OCI-LY7 (cell line): ENCODE measurements at regions not wholly inside any gene's neighbourhood (a gene's known extent, or its start where the extent isn't known, plus 50 kb on each side); places are given as distances from the start of the nearest gene placed in this dataset.
"Not testable (repeated sequence)": the region's sequence is repeated elsewhere in the genome, so short reads cannot be mapped to it uniquely, and the experiment has no call there.

Experiments used
- BruUV-seq: library from RNA; stranded (reverse); fragments of 400-500 nt; replicated peaks from 2 replicates; lab custom pipeline; 2021; lab: Mats Ljungman, UMichigan
- CTCF ChIA-PET: fragments of 300-600 bp; sonication (Branson Sonifier 250); formaldehyde crosslinking; loops from one replicate; lab custom pipeline; 2022; ENCODE audit warnings: antibody characterized with exemption; ENCODE audit not compliant: unreplicated experiment; lab: Charles Lee
- POLR2A ChIA-PET: fragments of 300-600 bp; sonication (Branson Sonifier 250); formaldehyde crosslinking; loops from one replicate; lab custom pipeline; 2022; ENCODE audit warnings: antibody characterized with exemption; lab: Charles Lee
- DNase-seq: peaks from one replicate; pipeline ENCODE4 v3.0.0-alpha.2; 2015; ENCODE audit warnings: low spot score
- H2AFZ ChIP-seq: fragments of 200-600 bp; sonication (generic), shearing (Covaris generic); 2 replicates; pipeline ENCODE4 v1.6.1; 2014; ENCODE audit warnings: mild to moderate bottlenecking, antibody characterized with exemption, low read length, moderate library complexity
- H3K27ac ChIP-seq: fragments of 200-600 bp; sonication (generic); 2 replicates; pipeline ENCODE4 v1.5.1; 2014; ENCODE audit warnings: mixed run types, low read depth, mild to moderate bottlenecking, moderate library complexity, low read length, inconsistent platforms; ENCODE audit not compliant: poor library complexity, severe bottlenecking
- H3K36me3 ChIP-seq: fragments of 200-600 bp; sonication (generic); 2 replicates; pipeline ENCODE4 v1.6.1; 2014; ENCODE audit warnings: mild to moderate bottlenecking, antibody characterized with exemption, low read length, moderate library complexity, mixed read lengths; ENCODE audit not compliant: insufficient read depth
- H3K4me1 ChIP-seq: fragments of 200-600 bp; sonication (generic); 2 replicates; pipeline ENCODE4 v1.5.1; 2014; ENCODE audit warnings: mild to moderate bottlenecking, low read length; ENCODE audit not compliant: insufficient read depth, poor library complexity, severe bottlenecking
- H3K4me2 ChIP-seq: fragments of 200-600 bp; sonication (generic); 2 replicates; pipeline ENCODE4 v1.6.1; 2014; ENCODE audit warnings: mild to moderate bottlenecking, low read length
- H3K4me3 ChIP-seq: fragments of 200-600 bp; sonication (generic); 2 replicates; pipeline ENCODE4 v1.5.1; 2014; ENCODE audit warnings: mild to moderate bottlenecking, low read depth, low read length; ENCODE audit not compliant: poor library complexity, severe bottlenecking
- H3K79me2 ChIP-seq: fragments of 200-600 bp; sonication (generic); 2 replicates; pipeline ENCODE4 v1.6.1; 2016; ENCODE audit warnings: low read depth, mild to moderate bottlenecking, low read length, moderate library complexity, mixed read lengths; ENCODE audit not compliant: insufficient read depth
- H3K9me2 ChIP-seq: fragments of 200-600 bp; sonication (generic); 2 replicates; pipeline ENCODE4 v1.6.1; 2016; ENCODE audit warnings: mild to moderate bottlenecking, low read length, mixed read lengths; ENCODE audit not compliant: insufficient read depth
- H3K9me3 ChIP-seq: fragments of 200-600 bp; sonication (generic); 2 replicates; pipeline ENCODE4 v1.6.1; 2014; ENCODE audit warnings: mild to moderate bottlenecking, mixed run types, low read length, mixed read lengths
- H4K20me1 ChIP-seq: fragments of 200-600 bp; sonication (generic); 2 replicates; pipeline ENCODE4 v1.6.1; 2014; ENCODE audit warnings: mild to moderate bottlenecking, antibody characterized with exemption, low read length, moderate library complexity, mixed read lengths; ENCODE audit not compliant: insufficient read depth
- CTCF ChIP-seq: fragments of 200-600 bp; sonication (generic); conservative IDR thresholded peaks from 2 replicates; pipeline ENCODE4 v1.5.1; 2014; ENCODE audit warnings: mild to moderate bottlenecking, antibody characterized with exemption, low read length, moderate library complexity, mixed read lengths
- EZH2phosphoT487 ChIP-seq: fragments of 200-600 bp; sonication (generic); IDR thresholded peaks from 2 replicates; pipeline ENCODE4 v1.6.1; 2018; ENCODE audit warnings: low read depth, borderline replicate concordance, mild to moderate bottlenecking, mixed run types, antibody characterized with exemption, low read length, moderate library complexity, mixed read lengths
- intact Hi-C: fragments of 100-400 bp; cut with micrococcal nuclease; formaldehyde crosslinking; loops from one replicate; pipeline ENCODE4 v1.10.0; 2022; ENCODE audit not compliant: unreplicated experiment

GRCh38 chr17:13099089-13099735 lies 81.4 kb upstream of the ELAC2 start:
- H2AFZ ChIP-seq = no peak overlapping the region
- intact Hi-C loops = no loop called here
- H3K4me1 ChIP-seq = no peaks in the 10 kb centered on the region
- no peak overlapping the region for H3K4me2 ChIP-seq
- H3K36me3 ChIP-seq = no peaks in the 10 kb centered on the region
- CTCF ChIA-PET = no interaction called here
- no peaks in the 10 kb centered on the region for H3K9me2 ChIP-seq
- no peak overlapping the region for H3K27ac ChIP-seq
- no TSS peak for BruUV-seq
- no peaks in the 10 kb centered on the region for H3K9me3 ChIP-seq
- no peaks in the 10 kb centered on the region for H4K20me1 ChIP-seq
- no peak overlapping the region for H3K4me3 ChIP-seq
- no peak for DNase-seq
- H3K79me2 ChIP-seq = no peaks in the 10 kb centered on the region
- POLR2A ChIA-PET = no interaction called here
- no peak for TF ChIP-seq EZH2phosphoT487
- no peak for TF ChIP-seq CTCF

- Histone ChIP-seq H3K27ac (no peak overlapping the region), H3K79me2 (no peaks in the 10 kb centered on the region), H3K9me3 (no peaks in the 10 kb centered on the region), H3K4me3 (no peak overlapping the region), H3K4me1 (no peaks in the 10 kb centered on the region), H3K36me3 (no peaks in the 10 kb centered on the region), H4K20me1 (no peaks in the 10 kb centered on the region), H3K4me2 (no peak overlapping the region), H2AFZ (no peak overlapping the region), H3K9me2 (no peaks in the 10 kb centered on the region)
- CTCF ChIA-PET = no interaction called here
- POLR2A ChIA-PET = interaction anchor here (0.5 kb wide), 1 partner anchor 793 kb away, joined by 3 read pairs; no protein-coding TSS in a partner anchor
- no TSS peak for BruUV-seq
- TF ChIP-seq CTCF = no peak
- no peak for TF ChIP-seq EZH2phosphoT487
- intact Hi-C loops = no loop called here
- DNase-seq = no peak
Observed at GRCh38 chr17:13096291-13096690, 78.5 kb upstream of the ELAC2 start.

GRCh38 chr17:13092010-13092409 lies 74.2 kb upstream of the ELAC2 start:
- BruUV-seq, H3K79me2 ChIP-seq, H2AFZ ChIP-seq, H3K36me3 ChIP-seq, H3K4me1 ChIP-seq, CTCF ChIA-PET, H4K20me1 ChIP-seq, H3K4me2 ChIP-seq, H3K9me3 ChIP-seq, H3K9me2 ChIP-seq, DNase-seq, POLR2A ChIA-PET, H3K27ac ChIP-seq, H3K4me3 ChIP-seq, intact Hi-C loops: not testable (repeated sequence)
